NCI-H69 (cell line): ENCODE measurements at regions not wholly inside any gene's neighbourhood (a gene's known extent, or its start where the extent isn't known, plus 50 kb on each side); places are given as distances from the start of the nearest gene placed in this dataset.

Experiments
- DNase-seq: peaks from one replicate; lab custom pipeline; 2025; lab: John Stamatoyannopoulos, UW

GRCh38 chr4:110278127-110278526 is 79.7 kb upstream of the ELOVL6 start:
- DNase-seq, result no peak

- DNase-seq, result no peak
Measured at GRCh38 chr4:110275871-110276270, 77.5 kb upstream of the ELOVL6 start.

GRCh38 chr4:110271986-110272385 is 73.6 kb upstream of the ELOVL6 start:
- no peak for DNase-seq

GRCh38 chr4:110270492-110271197 is 72.2 kb upstream of the ELOVL6 start:
- DNase-seq, result no peak

GRCh38 chr4:110268790-110269189 is 70.4 kb upstream of the ELOVL6 start:
- no peak for DNase-seq

- no peak for DNase-seq
Measured at GRCh38 chr4:110268352-110268751, 69.9 kb upstream of the ELOVL6 start.

GRCh38 chr4:110266136-110266535 is 67.7 kb upstream of the ELOVL6 start:
- no peak for DNase-seq

- DNase-seq, result no peak
Measured at GRCh38 chr4:110265001-110265400, 66.6 kb upstream of the ELOVL6 start.

GRCh38 chr4:110260299-110260698 is 61.9 kb upstream of the ELOVL6 start:
- DNase-seq, result no peak

- DNase-seq, result no peak
Measured at GRCh38 chr4:110250023-110250387, 51.6 kb upstream of the ELOVL6 start.

- no peak for DNase-seq
Measured at GRCh38 chr4:110248831-110249253, 50.4 kb upstream of the ELOVL6 start.
